Fibroblast of peridontal ligament (primary cell): ENCODE measurements at regions not wholly inside any gene's neighbourhood (a gene's known extent, or its start where the extent isn't known, plus 50 kb on each side); places are given as distances from the start of the nearest gene placed in this dataset.
"Not testable (repeated sequence)": the region's sequence is repeated elsewhere in the genome, so short reads cannot be mapped to it uniquely, and the experiment has no call there.

Source experiments
- DNase-seq: peaks from one replicate; pipeline ENCODE4 v3.0.0-alpha.2; 2010; ENCODE audit errors: extremely low read depth

DNA sequence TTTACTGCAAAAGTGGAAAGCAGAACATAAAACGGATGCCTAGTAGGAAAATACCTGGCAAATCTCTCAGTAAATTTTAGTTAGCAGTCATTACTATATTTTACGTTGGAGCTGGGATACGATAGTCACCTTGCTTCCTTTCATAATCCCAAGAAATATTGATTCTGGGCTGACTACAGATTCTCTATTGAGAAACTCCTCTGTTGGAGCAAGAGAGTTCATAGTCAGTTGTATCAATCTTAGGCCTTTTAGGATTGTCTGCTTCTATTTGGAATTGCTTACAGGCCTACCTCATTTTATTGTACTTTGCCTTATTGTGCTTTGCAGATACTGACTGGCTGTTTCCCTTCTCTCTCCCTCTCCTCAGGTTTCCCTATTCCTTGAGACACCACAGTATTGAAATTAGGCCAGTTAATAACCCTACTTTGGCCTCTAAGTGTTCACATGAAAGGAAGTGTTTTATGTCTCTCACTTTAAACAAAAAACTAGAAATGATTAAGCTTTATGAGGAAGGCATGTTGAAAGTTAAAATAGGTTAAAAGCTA is 233.7 kb upstream of the TARS1 start:
- no peak for DNase-seq

DNA sequence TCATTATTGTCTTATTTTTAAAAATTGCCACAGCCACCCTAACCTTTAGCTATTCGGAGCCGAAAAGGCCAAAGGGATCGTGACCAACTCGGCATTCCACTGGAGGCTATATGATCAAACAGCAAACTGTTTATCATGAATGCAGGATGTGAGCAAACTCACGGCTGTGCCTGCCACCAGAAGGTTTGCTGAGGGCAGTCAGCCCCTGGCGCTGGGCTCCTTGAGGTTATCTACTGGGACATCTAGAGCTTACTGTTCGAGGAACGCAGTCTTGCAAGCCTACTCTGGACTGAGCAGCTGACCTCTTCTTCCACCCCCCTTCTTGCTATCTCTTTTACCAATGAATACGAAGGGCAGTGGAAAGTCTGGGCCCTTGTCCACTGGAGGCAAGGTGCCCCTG is 231.5 kb upstream of the TARS1 start:
- DNase-seq = no peak

DNA sequence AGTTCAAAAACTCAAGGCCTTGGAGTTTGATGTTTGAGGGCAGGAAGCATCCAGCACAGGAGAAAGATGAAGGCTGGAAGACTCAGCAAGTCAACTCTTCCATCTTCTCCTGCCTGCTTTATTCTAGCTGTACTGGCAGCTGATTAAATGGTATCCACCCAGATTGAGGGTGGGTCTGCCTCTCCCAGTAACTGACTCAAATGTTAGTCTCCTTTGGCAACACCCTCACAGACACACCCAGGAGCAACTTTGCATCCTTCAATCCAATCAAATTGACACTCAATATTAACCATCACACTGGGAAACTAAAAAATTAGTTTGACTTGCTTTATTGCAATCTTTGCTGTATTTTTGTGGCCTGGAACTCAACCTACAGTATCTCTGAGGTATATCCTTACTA is 230.5 kb upstream of the TARS1 start:
- not testable (repeated sequence) for DNase-seq

DNA sequence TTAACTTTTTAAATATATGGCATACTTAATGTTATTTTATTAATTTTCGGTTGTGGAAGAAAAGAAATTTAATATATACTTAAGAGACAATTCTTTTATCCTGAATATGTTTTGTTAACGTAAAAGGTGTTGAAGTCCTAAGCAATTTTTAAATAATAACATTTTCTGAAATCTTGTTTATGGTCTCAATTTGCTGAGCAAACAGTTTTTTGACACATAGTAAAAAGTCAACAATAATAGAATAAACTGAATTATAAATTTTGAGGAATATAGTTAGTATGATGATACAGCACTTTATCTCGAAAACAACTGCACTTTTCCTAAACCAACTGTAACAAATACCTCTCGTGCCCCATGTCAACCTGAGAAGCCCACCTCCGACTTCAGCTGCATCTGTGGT is 229.8 kb upstream of the TARS1 start:
- DNase-seq = no peak

DNA sequence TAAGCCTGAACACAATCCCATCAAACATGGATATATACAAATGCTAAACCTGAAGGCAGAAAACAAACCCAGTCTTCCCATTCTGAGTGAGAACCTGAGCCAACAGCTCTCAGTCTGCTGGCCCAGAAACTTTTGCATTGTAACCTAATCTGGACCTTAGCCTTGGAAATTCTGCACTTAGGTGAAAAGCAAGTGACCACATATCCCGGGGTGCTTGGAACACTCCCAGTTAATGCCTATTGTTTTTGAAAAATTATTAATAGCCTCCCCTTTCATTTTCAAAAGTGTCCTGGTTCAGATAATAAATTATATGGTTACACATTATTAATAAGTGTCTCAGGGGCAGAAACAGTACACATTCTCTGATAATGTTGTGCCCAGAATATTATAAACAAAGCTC is 228.3 kb upstream of the TARS1 start:
- DNase-seq = no peak

DNA sequence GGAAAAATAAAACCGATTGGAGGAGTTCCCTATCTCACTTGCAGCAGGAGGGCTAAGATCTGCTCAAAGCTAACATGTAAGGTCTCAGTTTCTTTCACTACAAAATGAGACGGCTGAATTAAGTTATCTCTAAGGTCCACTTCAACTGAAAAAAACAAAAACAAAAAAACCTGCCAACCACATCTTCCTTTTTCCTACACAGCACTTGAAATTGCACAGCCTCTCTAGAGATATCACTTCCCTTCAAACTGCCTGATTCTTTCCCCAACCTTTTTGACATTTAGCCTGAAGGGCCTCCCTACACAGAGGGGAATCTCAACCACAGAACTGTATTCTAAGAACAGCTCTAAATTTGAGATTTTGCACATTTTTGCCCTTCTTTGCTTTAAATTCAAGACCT is 227.9 kb upstream of the TARS1 start:
- DNase-seq = no peak

DNA sequence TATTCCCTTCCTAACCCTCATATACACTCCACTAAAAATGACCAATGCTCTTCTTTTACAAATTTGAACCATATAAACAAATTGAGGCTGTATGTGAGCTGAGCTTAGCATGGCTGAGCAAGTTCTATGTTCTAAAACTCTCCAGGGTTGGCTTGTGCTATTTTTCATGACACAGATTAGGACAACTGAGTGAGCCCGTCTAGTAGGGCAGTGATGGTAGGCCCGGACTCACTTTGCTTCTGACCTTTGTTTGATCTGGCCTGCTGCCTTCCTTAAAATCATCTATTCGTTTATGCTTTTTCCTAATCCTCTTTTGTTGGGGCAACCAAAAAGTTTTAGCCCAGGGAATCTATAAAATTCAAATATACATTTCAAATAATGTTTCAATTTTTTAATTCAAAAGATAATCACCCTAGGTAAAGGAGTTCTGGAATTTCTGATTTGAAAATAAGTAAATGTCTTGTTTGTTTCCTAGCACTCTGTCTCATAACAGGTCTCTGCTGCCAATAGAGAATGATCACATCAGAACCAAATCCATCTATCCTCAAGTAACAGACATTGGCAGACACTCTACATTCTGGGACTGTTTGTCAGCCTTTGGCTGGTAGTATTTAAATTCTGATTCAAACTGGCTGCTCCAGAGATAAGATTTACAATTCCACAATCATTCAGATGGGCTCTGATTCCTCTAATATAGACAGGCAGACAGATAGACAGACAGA is 217.0 kb upstream of the TARS1 start:
- DNase-seq = peak; percentile 87

DNA sequence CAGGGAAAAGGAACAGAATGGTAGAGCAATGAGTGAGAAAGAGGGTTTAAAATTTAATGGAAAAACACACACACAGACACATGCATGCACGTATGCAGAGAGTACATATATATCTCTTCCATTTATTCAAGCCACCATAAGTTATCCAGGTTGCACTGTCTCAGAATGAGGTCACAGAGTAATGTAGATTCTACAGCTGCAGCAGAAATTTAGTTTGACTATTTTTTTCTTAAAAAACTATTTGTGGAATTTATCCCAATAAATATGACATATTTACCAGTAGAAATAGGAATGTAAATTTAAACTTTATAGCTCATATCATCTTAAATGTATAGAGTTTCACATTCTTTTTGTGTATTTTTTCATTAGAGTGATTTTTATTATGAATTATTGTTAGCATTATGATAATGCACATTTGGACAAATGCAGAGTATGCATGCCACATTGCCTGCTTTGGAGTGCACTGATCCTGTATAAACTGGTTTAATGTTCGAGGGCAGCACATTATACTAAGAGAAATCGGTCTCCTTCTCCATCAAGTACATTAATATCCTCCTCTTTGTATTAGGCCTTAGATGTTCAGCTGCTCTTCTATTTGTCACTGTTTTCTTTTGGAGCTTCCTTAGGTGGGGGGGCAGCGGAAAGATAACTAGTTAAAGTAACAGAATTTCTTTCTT is 216.3 kb upstream of the TARS1 start:
- DNase-seq = no peak

DNA sequence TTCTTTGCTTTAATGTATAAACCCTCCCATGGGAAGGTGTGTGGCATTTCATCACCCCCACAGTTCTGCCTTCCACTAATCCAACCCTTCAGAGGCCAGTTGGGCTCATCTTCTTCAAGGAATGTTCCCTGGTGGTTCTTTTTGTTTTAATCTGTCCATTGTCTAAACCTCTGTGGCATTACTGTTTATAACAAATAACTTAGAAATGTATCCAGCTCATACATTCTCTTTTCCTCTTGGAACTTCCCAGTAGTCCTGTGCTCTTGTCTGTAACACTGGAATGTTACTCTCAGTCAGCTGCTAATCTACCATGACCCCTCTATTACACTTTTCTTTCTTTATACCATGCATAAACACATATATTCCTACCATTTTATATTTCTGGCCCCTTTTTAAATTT is 213.5 kb upstream of the TARS1 start:
- peak; percentile 39 for DNase-seq

DNA sequence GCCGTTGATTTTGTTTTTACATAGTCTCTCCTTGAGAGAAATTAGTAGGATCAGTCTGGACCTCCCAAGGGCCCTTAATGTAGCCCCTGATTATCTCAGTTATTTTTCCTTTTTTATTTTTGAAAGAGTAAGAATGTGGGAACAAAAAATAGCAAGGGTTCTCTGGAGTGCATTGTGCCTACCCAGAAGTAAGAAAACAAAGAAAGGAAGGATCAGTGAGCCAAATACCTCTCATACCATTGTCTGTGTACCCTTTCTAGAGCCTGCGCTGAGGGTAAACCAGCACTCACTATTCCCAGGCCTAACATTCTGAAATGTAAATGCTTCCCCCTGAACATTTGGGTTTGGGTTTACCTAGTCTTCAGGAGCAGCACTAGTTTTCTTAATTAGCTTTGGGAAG is 213.0 kb upstream of the TARS1 start:
- no peak for DNase-seq

DNA sequence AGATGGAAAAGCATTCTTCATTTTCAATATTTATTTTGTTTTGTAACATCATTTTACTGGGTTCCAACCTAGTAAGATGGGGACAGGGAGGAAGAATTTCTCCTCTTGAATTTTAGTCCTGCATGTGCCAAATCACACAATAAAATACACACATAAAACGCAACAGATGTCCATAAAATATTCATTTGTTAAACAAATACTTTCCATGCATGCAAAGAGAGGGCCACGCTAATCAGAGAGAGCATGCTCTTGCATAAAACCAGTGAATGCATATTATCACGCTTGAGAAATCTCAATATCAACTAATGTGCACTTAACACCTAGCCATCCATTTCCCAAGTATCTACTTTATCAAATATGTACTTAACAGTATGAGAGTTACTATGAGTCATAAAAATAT is 212.6 kb upstream of the TARS1 start:
- DNase-seq = no peak

DNA sequence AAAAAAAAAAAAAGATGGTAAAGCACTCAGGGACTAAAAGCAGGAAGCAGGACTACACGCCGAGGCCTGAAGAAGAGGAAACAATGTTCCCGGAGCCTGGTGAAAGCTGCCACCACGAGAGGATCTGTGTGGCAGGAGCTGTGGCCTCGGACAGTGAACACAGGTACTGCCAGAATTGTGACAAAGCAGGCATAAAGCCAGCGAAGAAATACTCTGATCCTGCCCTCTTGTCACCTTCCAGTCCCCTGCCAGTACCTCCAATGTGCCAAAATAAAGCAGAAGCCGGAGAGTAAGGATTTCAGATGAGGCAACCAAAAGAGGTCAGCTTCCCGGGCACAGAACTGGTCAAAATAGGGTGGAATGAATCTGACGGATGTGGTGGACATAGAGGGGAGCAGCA is 211.5 kb upstream of the TARS1 start:
- DNase-seq = no peak

DNA sequence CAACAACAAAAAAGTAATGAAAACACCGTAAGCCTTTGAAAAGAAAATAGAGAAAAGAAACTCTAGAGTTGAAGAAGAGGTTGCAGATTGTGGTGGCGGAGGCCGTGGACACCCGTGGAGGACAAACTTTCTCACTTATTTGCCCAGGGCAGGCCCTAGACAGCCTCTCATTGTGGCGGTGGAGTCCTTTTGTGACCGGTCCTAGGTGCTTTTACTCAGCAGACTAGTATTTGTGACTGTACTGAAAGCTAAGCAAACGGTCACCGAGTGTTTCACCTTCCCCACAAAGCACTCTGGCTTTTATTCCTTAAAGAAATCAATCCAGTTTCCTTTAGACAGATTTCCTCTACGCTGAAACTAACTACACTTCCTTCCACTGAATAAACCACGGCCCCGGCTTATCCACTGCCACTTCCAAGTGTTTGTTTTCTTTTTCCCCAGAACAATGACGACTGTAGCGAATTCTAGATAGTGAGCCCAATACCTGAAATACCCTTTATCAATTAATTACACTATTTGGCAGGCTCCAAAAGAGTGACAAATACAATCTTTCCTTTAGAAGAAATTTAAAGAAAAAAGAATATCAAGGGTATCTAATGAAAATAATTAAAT is 210.2 kb upstream of the TARS1 start:
- no peak for DNase-seq

DNA sequence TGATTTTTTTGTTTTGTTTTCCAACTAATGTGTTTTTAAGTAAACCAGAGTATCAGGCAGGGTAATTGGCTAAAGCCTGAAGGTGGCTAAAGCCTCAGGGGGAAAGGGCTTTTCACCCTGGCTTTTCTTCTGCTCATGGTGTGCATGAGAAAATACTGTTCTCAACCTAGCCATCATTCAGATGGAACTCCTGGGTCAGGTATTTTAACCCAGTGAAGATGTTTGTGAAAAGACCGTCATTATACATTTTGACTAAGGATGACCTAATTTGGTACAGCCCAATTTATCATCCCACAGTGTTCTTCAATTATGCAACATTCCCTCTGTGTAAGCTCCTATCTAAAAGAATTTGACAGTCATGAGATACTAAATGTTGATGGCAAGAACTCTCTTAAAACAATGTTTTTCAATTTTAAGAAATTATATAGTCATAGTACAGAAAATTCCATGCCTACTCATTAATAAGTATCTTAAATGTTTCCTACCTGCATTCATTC is 209.5 kb upstream of the TARS1 start:
- peak; percentile 21 for DNase-seq

DNA sequence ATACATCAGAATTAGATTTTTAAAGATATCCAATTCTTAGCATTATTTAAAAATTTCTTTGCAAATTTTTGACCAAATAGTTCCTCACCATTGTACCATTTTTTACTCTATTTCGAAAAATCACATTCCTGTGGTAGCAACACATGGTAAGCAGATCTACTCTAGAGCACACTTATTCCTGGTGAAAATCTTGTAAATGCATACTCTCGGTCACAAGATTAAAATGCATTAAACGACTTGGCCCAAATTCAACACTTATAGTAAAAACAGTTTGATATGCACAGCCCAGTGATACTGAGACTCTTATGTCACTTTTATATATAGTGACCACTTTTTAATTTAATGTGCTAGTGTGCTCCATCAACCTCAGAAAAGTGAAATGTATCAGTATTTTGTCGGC is 208.8 kb upstream of the TARS1 start:
- DNase-seq = peak; percentile 78

DNA sequence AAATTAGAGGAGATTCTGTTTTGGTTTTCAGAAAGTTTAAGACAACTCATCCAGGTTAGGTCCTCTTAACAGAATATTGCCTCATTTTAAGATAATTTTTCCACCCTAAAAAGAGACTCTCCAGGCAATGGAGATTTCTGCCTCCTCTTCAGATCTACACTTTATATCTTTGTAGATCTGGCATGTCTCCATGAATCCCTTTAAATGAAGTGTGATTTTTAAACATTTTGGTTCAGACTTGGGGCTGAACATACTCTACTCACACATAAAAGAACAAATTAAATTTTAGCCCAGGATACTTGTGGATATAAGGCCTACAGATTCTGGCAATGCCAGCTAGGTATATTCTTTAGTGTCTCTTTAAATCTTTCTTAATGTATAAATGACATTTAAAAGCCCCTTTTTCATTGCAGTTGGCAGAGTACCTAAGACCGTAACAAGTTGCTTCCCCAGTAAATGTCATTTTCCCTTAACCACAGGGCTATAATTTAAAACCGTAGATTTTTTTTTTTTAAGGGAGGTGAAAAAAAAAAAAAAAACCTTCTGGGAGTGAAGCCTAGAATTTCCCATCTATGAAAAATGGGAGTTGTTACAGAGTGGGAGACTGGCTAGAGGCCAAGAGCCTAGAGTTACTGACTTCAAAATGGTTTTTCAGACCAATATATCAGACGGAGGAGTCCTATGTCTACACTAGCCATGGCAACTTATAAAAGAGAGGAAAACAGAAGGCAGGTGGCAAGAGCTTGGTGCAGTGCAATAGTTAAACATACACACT is 207.8 kb upstream of the TARS1 start:
- peak; percentile 23 for DNase-seq

DNA sequence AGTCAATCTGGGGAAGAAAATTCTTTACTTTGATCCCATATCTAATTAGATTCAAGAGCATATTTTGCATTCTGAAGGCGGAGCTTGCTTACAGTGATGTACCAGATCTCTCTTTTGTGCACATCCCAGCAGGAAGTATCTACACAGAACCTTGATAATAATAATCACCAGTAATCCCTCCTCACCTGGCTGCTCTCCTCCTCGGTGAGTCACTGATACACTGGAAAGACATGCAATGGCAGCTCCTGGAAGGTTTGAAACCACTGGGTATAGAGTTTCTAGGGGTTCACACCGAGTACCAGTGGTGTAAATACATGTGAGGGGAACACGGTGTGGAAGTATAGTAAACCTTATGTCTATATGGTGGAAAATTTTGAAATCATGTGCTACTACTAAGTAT is 205.5 kb upstream of the TARS1 start:
- no peak for DNase-seq

DNA sequence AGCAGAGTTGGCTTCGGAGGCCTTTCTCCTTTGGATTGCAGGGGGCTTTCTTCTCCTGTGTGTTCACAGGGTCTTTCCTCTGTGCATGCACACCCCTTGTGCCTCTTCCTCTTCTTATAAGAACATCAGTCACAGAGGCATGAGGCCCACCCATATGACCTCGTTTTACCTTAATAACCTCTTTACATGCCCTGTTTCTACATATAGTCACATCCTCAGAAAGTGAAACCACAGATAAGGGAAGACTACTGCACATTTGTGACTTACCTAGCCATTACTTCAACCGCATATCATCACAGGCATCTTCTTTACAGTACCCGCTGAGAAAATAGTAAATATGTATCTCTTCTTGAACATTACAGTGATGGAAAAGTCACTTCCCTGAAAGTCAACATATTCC is 204.9 kb upstream of the TARS1 start:
- DNase-seq = no peak

DNA sequence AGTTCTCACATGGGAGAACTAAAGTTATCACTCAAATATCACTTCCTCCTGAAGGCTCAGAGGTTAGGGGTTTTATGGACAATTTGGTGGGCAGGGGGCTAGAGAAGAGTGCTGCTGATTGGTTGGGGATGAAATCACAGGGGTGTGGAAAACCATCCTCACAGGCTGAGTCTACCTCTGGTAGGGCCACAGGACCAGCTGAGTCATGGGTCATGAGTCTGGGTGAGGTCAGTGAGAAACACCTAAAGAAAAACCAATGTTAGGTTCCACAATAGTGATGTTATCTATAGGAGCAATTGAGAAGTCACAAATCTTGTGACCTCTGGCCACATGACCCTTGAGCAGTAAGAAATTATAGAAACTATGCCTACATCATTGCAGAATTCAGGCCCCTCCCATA is 203.3 kb upstream of the TARS1 start:
- DNase-seq = no peak

DNA sequence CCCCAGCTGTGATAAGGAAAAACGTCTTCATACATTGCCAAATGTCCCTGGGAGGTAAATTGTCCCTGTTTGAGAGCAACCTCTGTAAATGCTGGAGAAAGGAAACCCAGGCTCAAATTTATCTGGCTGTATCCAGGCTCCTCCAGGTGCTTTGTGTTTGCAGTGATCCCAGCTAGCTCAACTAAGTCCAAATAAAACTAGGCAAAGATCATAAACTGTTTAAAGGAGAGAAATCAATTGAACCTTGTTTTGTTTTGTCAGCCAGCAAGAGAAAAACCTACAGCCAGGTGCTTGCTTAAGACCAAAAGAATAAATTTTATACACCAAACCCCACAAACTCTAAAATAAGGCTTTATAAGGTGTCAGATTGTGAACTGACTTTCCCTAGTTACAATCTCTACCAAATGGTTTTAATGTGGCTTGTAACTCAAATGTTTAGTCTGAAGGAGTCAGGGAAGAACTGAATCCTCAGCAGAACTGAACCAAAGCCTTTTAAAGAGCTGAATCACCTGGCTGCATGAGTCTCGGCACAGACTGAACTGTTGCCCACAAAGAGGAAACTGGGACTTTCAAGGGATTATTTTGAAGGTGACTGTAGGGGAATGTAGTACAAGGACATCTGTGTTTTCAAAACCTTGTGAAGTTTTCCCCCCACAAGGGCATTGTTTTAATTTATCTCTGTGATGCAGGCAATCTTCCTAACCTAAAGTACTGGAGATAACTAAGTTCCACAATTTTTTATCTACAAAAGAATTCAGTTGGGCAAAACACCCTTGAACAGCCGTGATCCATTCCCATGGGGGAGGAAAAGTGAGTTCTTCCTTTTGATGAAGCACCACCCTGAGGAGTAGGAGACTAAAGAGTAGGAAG is 201.7 kb upstream of the TARS1 start:
- no peak for DNase-seq

DNA sequence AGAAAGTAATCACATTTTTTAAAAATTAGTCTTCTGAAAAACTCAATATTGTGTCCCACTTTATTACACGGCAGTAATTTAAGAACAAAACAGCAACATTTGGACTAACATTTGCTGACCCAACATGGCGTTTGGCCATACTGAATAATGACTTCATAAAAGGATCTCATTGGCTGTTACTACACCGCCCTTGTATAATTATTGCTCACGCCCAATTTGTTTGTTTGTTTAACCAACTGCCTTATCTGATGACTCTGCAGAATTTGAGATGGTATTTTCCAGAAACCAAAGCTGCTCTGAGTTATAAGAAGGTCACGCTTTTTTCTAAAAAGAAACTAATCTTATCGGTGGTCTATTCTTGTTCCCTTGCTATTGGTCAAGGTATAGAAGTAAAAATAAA is 200.2 kb upstream of the TARS1 start:
- DNase-seq = no peak
